Omental fat pad (tissue), 3 donors: ENCODE measurements at regions not wholly inside any gene's neighbourhood (a gene's known extent, or its start where the extent isn't known, plus 50 kb on each side); places are given as distances from the start of the nearest gene placed in this dataset.

Experiments
- ATAC-seq: fragments of 150-250 bp; one replicate; pipeline ENCODE4 v1.9.1; 2016; ENCODE audit warnings: mild to moderate bottlenecking, moderate library complexity; ENCODE audit not compliant: low FRiP score
- DNase-seq: peaks from one replicate; pipeline ENCODE4 v3.0.0-alpha.2; 2019; ENCODE audit warnings: low spot score
- CTCF ChIP-seq, 3 donors: fragments of 450-650 bp; IDR thresholded peaks; one replicate each; pipeline ENCODE4 v1.5.1; 2016 to 2017; ENCODE audit warnings: antibody characterized with exemption in 3 of 3, mild to moderate bottlenecking in 3 of 3, moderate library complexity in 2 of 3

GRCh38 chr13:21901811-21902708 lies 231.2 kb downstream of the FGF9 start:
- peak; percentile 32 for ATAC-seq
- TF ChIP-seq CTCF (IDR thresholded peaks at IDR 0.05) = no peak
- DNase-seq = no peak

GRCh38 chr13:21902709-21903098 lies 231.8 kb downstream of the FGF9 start:
- ATAC-seq (no peak), DNase-seq (no peak)

GRCh38 chr13:21905486-21905885 lies 234.6 kb downstream of the FGF9 start:
- no peak for DNase-seq
- no peak for ATAC-seq
- no peak for TF ChIP-seq CTCF (IDR thresholded peaks at IDR 0.05)

More at GRCh38 chr13:21902709-21903098, 231.8 kb downstream of the FGF9 start:
- TF ChIP-seq CTCF (IDR thresholded peaks at IDR 0.05) = no peak

GRCh38 chr13:21909331-21909730 lies 238.5 kb downstream of the FGF9 start:
- ATAC-seq = peak; percentile 75
- DNase-seq = no peak
- no peak for TF ChIP-seq CTCF (IDR thresholded peaks at IDR 0.05)

GRCh38 chr13:21910546-21910945 lies 239.7 kb downstream of the FGF9 start:
- TF ChIP-seq CTCF (IDR thresholded peaks at IDR 0.05) = no peak

GRCh38 chr13:21911646-21912298 lies 240.9 kb downstream of the FGF9 start:
- DNase-seq (no peak), ATAC-seq (no peak)
- TF ChIP-seq CTCF (IDR thresholded peaks at IDR 0.05) = no peak

More at GRCh38 chr13:21910546-21910945, 239.7 kb downstream of the FGF9 start:
- ATAC-seq = no peak
- no peak for DNase-seq
